Effector memory CD8-positive, alpha-beta T cell (primary cell): ENCODE measurements at regions not wholly inside any gene's neighbourhood (a gene's known extent, or its start where the extent isn't known, plus 50 kb on each side); places are given as distances from the start of the nearest gene placed in this dataset.

Experiments
- ATAC-seq: fragments of 150-1000 bp; cut with Tn5 transposase; replicated peaks from 2 replicates; pipeline ENCODE4 v1.10.0; 2021; ENCODE audit warnings: mild to moderate bottlenecking, moderate library complexity
- DNase-seq, 3 experiments: peaks; one replicate each; pipeline ENCODE4 v3.0.0; 2021
- H3K27ac Mint-ChIP-seq, 2 donors: one replicate each; pipeline ENCODE4 v1.8.0; 2022; ENCODE audit warnings: mild to moderate bottlenecking in 2 of 2, mixed read lengths in 2 of 2, moderate library complexity in 2 of 2
- H3K27me3 Mint-ChIP-seq, 2 donors: one replicate each; pipeline ENCODE4 v1.8.0; 2022; ENCODE audit warnings: mixed read lengths in 2 of 2
- H3K36me3 Mint-ChIP-seq: one replicate; pipeline ENCODE4 v1.8.0; 2022; ENCODE audit warnings: mild to moderate bottlenecking, moderate library complexity, mixed read lengths; ENCODE audit not compliant: insufficient read depth
- H3K4me1 Mint-ChIP-seq, 2 donors: one replicate each; pipeline ENCODE4 v1.8.0; 2022; ENCODE audit warnings: low read depth in 2 of 2, mixed read lengths in 2 of 2
- H3K4me3 Mint-ChIP-seq, 2 donors: one replicate each; pipeline ENCODE4 v1.8.0; 2022; ENCODE audit warnings: mild to moderate bottlenecking in 2 of 2, mixed read lengths in 2 of 2, moderate library complexity in 2 of 2
- H3K9me3 Mint-ChIP-seq, 2 donors: one replicate each; pipeline ENCODE4 v1.8.0; 2022; ENCODE audit warnings: mixed read lengths in 2 of 2

- DNase-seq = no peak
- Mint-ChIP-seq H3K27ac (no peak overlapping the region), H3K4me3 (no peak overlapping the region), H3K9me3 (no peaks in the 10 kb centered on the region), H3K27me3 (peaks cover 28 to 45% of the 10 kb centered on the region in 2 donors), H3K36me3 (no peaks in the 10 kb centered on the region), H3K4me1 (no peaks in the 10 kb centered on the region)
- ATAC-seq = no peak
Measured at GRCh38 chr1:221397141-221397540, 344.7 kb downstream of the DUSP10 start.

- Mint-ChIP-seq H3K4me3 (no peak overlapping the region), H3K36me3 (no peaks in the 10 kb centered on the region), H3K9me3 (no peaks in the 10 kb centered on the region), H3K27ac (no peak overlapping the region), H3K27me3 (peaks cover 28 to 50% of the 10 kb centered on the region in 2 donors), H3K4me1 (no peaks in the 10 kb centered on the region)
- ATAC-seq = no peak
- DNase-seq = no peak
Measured at GRCh38 chr1:221397606-221398005, 344.3 kb downstream of the DUSP10 start.

GRCh38 chr1:221405146-221405545 lies 336.7 kb downstream of the DUSP10 start:
- no peaks in the 10 kb centered on the region for H3K4me1 Mint-ChIP-seq
- H3K4me3 Mint-ChIP-seq = no peak overlapping the region
- no peak for ATAC-seq

GRCh38 chr1:221408117-221408803 lies 333.6 kb downstream of the DUSP10 start:
- Mint-ChIP-seq H3K4me1 (no peaks in the 10 kb centered on the region), H3K27me3 (peaks cover 13 to 18% of the 10 kb centered on the region in 2 donors)
- no peak for ATAC-seq

More at GRCh38 chr1:221405146-221405545, 336.7 kb downstream of the DUSP10 start:
- no peaks in the 10 kb centered on the region for H3K9me3 Mint-ChIP-seq
- H3K27me3 Mint-ChIP-seq = peaks cover 21 to 27% of the 10 kb centered on the region in 2 donors
- H3K27ac Mint-ChIP-seq = no peak overlapping the region
- H3K36me3 Mint-ChIP-seq = no peaks in the 10 kb centered on the region
- no peak for DNase-seq

GRCh38 chr1:221411283-221411682 lies 330.6 kb downstream of the DUSP10 start:
- ATAC-seq = no peak
- H3K27ac Mint-ChIP-seq = no peak overlapping the region
- H3K36me3 Mint-ChIP-seq = no peaks in the 10 kb centered on the region

More at GRCh38 chr1:221408117-221408803, 333.6 kb downstream of the DUSP10 start:
- no peak overlapping the region for H3K27ac Mint-ChIP-seq
- H3K36me3 Mint-ChIP-seq = no peaks in the 10 kb centered on the region
- no peaks in the 10 kb centered on the region for H3K9me3 Mint-ChIP-seq
- no peak overlapping the region for H3K4me3 Mint-ChIP-seq
- no peak for DNase-seq

GRCh38 chr1:221414772-221415539 lies 326.9 kb downstream of the DUSP10 start:
- ATAC-seq (no peak), DNase-seq (no peak)
- H3K9me3 Mint-ChIP-seq = no peaks in the 10 kb centered on the region
- H3K36me3 Mint-ChIP-seq = no peaks in the 10 kb centered on the region
- peaks cover 23 to 26% of the 10 kb centered on the region in 2 donors for H3K27me3 Mint-ChIP-seq
- no peaks in the 10 kb centered on the region for H3K4me1 Mint-ChIP-seq
- no peak overlapping the region for H3K27ac Mint-ChIP-seq
- H3K4me3 Mint-ChIP-seq = no peak overlapping the region

More at GRCh38 chr1:221411283-221411682, 330.6 kb downstream of the DUSP10 start:
- no peak overlapping the region for H3K4me3 Mint-ChIP-seq
- DNase-seq = no peak
- H3K4me1 Mint-ChIP-seq = no peaks in the 10 kb centered on the region
- peaks cover 19 to 27% of the 10 kb centered on the region in 2 donors for H3K27me3 Mint-ChIP-seq
- no peaks in the 10 kb centered on the region for H3K9me3 Mint-ChIP-seq

GRCh38 chr1:221415651-221416050 lies 326.2 kb downstream of the DUSP10 start:
- Mint-ChIP-seq H3K27ac (no peak overlapping the region), H3K27me3 (peaks cover 23 to 29% of the 10 kb centered on the region in 2 donors), H3K4me1 (no peaks in the 10 kb centered on the region), H3K4me3 (no peak overlapping the region), H3K9me3 (no peaks in the 10 kb centered on the region), H3K36me3 (no peaks in the 10 kb centered on the region)
- ATAC-seq (no peak), DNase-seq (no peak)

- no peak for ATAC-seq
- Mint-ChIP-seq H3K4me3 (no peak overlapping the region), H3K27me3 (peaks cover 23 to 29% of the 10 kb centered on the region in 2 donors), H3K36me3 (no peaks in the 10 kb centered on the region), H3K4me1 (no peaks in the 10 kb centered on the region), H3K27ac (no peak overlapping the region), H3K9me3 (no peaks in the 10 kb centered on the region)
- DNase-seq = no peak
Measured at GRCh38 chr1:221416142-221416541, 325.7 kb downstream of the DUSP10 start.

- Mint-ChIP-seq H3K4me3 (no peak overlapping the region), H3K27me3 (peaks cover 23 to 29% of the 10 kb centered on the region in 2 donors), H3K27ac (no peak overlapping the region), H3K4me1 (no peaks in the 10 kb centered on the region), H3K36me3 (no peaks in the 10 kb centered on the region), H3K9me3 (no peaks in the 10 kb centered on the region)
- no peak for DNase-seq
- ATAC-seq = no peak
Measured at GRCh38 chr1:221416723-221417122, 325.2 kb downstream of the DUSP10 start.

GRCh38 chr1:221418346-221418745 lies 323.5 kb downstream of the DUSP10 start:
- Mint-ChIP-seq H3K27me3 (peaks cover 23 to 29% of the 10 kb centered on the region in 2 donors), H3K4me3 (no peak overlapping the region), H3K36me3 (no peaks in the 10 kb centered on the region), H3K9me3 (no peaks in the 10 kb centered on the region), H3K4me1 (no peaks in the 10 kb centered on the region), H3K27ac (no peak overlapping the region)
- ATAC-seq (no peak), DNase-seq (no peak)

GRCh38 chr1:221419513-221420095 lies 322.3 kb downstream of the DUSP10 start:
- H3K4me1 Mint-ChIP-seq = no peaks in the 10 kb centered on the region
- ATAC-seq = no peak
- no peaks in the 10 kb centered on the region for H3K36me3 Mint-ChIP-seq
- H3K9me3 Mint-ChIP-seq = no peaks in the 10 kb centered on the region
- no peak overlapping the region for H3K4me3 Mint-ChIP-seq
- peaks cover 14 to 22% of the 10 kb centered on the region in 2 donors for H3K27me3 Mint-ChIP-seq
- no peak overlapping the region for H3K27ac Mint-ChIP-seq
- no peak for DNase-seq

- Mint-ChIP-seq H3K27ac (no peak overlapping the region), H3K27me3 (peaks cover 20% of the 10 kb centered on the region in 2 donors), H3K9me3 (peaks cover 5% of the 10 kb centered on the region in 2 donors), H3K4me1 (no peaks in the 10 kb centered on the region), H3K36me3 (no peaks in the 10 kb centered on the region), H3K4me3 (no peak overlapping the region)
- DNase-seq (no peak), ATAC-seq (no peak)
Measured at GRCh38 chr1:221429264-221429663, 312.6 kb downstream of the DUSP10 start.

- ATAC-seq (no peak), DNase-seq (no peak)
- no peaks in the 10 kb centered on the region for H3K36me3 Mint-ChIP-seq
- peaks cover 16 to 20% of the 10 kb centered on the region in 2 donors for H3K27me3 Mint-ChIP-seq
- H3K4me3 Mint-ChIP-seq = no peak overlapping the region
- peaks cover 3 to 5% of the 10 kb centered on the region in 2 donors for H3K9me3 Mint-ChIP-seq
- peaks cover 2 to 5% of the 10 kb centered on the region in 2 donors for H3K4me1 Mint-ChIP-seq
- no peak overlapping the region for H3K27ac Mint-ChIP-seq
Measured at GRCh38 chr1:221430152-221430960, 311.5 kb downstream of the DUSP10 start.
